ENCODE measurements at regions not wholly inside any gene's neighbourhood (a gene's known extent, or its start where the extent isn't known, plus 50 kb on each side); places are given as distances from the start of the nearest gene placed in this dataset.

GRCh38 chr12:24625103-24625502, 323.8 kb downstream of the BCAT1 start:
- TF ChIP-seq POLR2A (IDR thresholded peaks at IDR 0.05) (no peak), CTCF (IDR thresholded peaks at IDR 0.05) (no peak)
